ENCODE measurements at regions not wholly inside any gene's neighbourhood (a gene's known extent, or its start where the extent isn't known, plus 50 kb on each side); places are given as distances from the start of the nearest gene placed in this dataset.

DNA sequence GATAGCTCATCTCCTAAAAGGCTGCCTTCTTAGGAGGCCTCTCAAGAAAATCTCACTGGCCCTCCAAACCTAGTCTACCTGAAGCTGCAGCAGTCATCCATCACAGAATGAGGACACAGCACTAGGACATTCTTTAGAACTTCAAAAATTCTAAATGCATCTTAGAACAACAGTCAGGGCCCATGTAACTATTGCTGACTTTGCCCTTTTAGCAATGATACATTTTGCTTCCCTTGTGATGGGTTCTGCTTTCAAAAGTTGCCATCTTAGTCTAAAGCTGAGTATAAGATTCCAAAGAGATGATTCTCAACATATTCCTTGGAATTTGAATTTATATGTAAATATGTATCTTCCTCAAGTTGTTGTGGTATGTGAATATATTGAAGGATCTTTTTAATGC, 793.0 kb downstream of the RAB28 start:
- TF ChIP-seq, protein P1, sequence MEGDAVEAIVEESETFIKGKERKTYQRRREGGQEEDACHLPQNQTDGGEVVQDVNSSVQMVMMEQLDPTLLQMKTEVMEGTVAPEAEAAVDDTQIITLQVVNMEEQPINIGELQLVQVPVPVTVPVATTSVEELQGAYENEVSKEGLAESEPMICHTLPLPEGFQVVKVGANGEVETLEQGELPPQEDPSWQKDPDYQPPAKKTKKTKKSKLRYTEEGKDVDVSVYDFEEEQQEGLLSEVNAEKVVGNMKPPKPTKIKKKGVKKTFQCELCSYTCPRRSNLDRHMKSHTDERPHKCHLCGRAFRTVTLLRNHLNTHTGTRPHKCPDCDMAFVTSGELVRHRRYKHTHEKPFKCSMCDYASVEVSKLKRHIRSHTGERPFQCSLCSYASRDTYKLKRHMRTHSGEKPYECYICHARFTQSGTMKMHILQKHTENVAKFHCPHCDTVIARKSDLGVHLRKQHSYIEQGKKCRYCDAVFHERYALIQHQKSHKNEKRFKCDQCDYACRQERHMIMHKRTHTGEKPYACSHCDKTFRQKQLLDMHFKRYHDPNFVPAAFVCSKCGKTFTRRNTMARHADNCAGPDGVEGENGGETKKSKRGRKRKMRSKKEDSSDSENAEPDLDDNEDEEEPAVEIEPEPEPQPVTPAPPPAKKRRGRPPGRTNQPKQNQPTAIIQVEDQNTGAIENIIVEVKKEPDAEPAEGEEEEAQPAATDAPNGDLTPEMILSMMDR (IDR thresholded peaks at IDR 0.05): no peak
- no peak for TF ChIP-seq EZH2 (IDR thresholded peaks at IDR 0.05; ENCODE audit: borderline replicate concordance, insufficient read depth, low read depth, low read length, poor library complexity, severe bottlenecking)

All from B cell (primary cell).